ENCODE measurements at regions not wholly inside any gene's neighbourhood (a gene's known extent, or its start where the extent isn't known, plus 50 kb on each side); places are given as distances from the start of the nearest gene placed in this dataset.
"Not testable (repeated sequence)": the region's sequence is repeated elsewhere in the genome, so short reads cannot be mapped to it uniquely, and the experiment has no call there.

GRCh38 chr2:212882626-212883025, 268.8 kb downstream of the IKZF2 start:
- no peaks in the 10 kb centered on the region for H3K4me1 Mint-ChIP-seq (ENCODE audit: unreplicated experiment)

DNA sequence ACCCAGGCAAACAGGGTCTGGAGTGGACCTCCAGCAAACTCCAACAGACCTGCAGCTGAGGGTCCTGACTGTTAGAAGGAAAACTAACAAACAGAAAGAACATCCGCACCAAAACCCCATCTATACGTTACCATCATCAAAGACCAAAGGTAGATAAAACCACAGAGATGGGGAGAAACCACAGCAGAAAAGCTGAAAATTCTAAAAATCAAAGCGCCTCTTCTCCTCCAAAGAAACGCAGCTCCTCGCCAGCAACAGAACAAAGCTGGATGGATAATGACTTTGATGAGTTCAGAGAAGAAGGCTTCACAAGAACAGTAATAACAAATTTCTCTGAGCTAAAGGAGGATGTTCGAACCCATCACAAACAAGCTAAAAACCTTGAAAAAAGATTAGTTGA, 274.9 kb downstream of the IKZF2 start:
- H3K9me3 Mint-ChIP-seq (ENCODE audit: unreplicated experiment) = peaks cover 18% of the 10 kb centered on the region
- H3K27me3 Mint-ChIP-seq (ENCODE audit: unreplicated experiment) = not testable (repeated sequence)

More at GRCh38 chr2:212882626-212883025, 268.8 kb downstream of the IKZF2 start:
- no peak overlapping the region for H3K4me3 Mint-ChIP-seq (ENCODE audit: unreplicated experiment)
- H3K9me3 Mint-ChIP-seq (ENCODE audit: unreplicated experiment) = peaks cover 28% of the 10 kb centered on the region
- peaks cover 17% of the 10 kb centered on the region for H3K36me3 Mint-ChIP-seq (ENCODE audit: unreplicated experiment)
- H3K27ac Mint-ChIP-seq (ENCODE audit: unreplicated experiment) = no peak overlapping the region
- no peak for TF ChIP-seq CTCF (IDR thresholded peaks at IDR 0.05)
- DNase-seq (ENCODE audit: extremely low spot score, unreplicated experiment) = no peak
- H3K27me3 Mint-ChIP-seq (ENCODE audit: unreplicated experiment) = no peaks in the 10 kb centered on the region

DNA sequence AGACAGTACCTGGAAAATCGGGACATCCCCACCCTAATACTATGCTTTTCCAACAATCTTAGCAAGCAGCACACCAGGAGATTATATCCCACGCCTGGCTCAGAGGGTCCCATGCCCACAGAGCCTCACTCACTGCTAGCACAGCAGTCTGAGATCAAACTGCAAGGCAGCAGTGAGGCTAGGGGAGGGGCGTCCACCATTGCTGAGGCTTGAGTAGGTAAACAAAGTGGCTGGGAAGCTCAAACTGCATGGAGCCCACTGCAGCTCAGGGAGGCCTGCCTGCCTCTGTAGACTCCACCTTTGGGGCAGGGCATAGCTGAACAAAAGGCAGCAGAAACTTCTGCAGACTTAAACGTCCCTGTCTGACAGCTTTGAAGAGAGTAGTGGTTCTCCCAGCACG, 275.5 kb downstream of the IKZF2 start:
- not testable (repeated sequence) for H3K36me3 Mint-ChIP-seq (ENCODE audit: unreplicated experiment); H3K4me3 Mint-ChIP-seq (ENCODE audit: unreplicated experiment); H3K27ac Mint-ChIP-seq (ENCODE audit: unreplicated experiment); H3K27me3 Mint-ChIP-seq (ENCODE audit: unreplicated experiment); H3K4me1 Mint-ChIP-seq (ENCODE audit: unreplicated experiment); DNase-seq (ENCODE audit: extremely low spot score, unreplicated experiment)
- H3K9me3 Mint-ChIP-seq (ENCODE audit: unreplicated experiment) = peaks cover 18% of the 10 kb centered on the region

More for the DNA sequence above, 274.9 kb downstream of the IKZF2 start:
- not testable (repeated sequence) for H3K36me3 Mint-ChIP-seq (ENCODE audit: unreplicated experiment); H3K4me3 Mint-ChIP-seq (ENCODE audit: unreplicated experiment); H3K4me1 Mint-ChIP-seq (ENCODE audit: unreplicated experiment); H3K27ac Mint-ChIP-seq (ENCODE audit: unreplicated experiment); DNase-seq (ENCODE audit: extremely low spot score, unreplicated experiment)

DNA sequence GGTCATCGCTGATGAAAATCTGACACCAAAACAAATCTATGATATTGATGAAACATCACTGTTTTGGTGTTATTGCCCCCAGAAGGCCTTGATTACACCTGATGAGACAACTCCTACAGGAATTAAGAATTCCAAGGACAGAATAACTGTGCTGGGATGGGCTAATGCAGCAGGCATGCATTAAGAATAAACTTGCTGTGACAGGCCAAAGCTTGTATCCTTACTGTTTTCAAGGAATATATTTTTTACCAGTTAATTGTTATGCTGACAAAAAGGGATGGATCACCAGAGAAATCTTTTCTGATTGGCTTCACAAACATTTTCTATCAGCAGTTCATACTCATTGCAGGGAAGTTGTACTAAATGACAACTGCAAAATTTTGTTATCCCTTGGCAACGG, 278.2 kb downstream of the IKZF2 start:
- H3K9me3 Mint-ChIP-seq (ENCODE audit: unreplicated experiment) = peaks cover 18% of the 10 kb centered on the region
- no peak for TF ChIP-seq CTCF (IDR thresholded peaks at IDR 0.05)
- no peak overlapping the region for H3K4me3 Mint-ChIP-seq (ENCODE audit: unreplicated experiment)
- H3K4me1 Mint-ChIP-seq (ENCODE audit: unreplicated experiment) = no peaks in the 10 kb centered on the region
- H3K36me3 Mint-ChIP-seq (ENCODE audit: unreplicated experiment) = peaks cover 8% of the 10 kb centered on the region
- DNase-seq (ENCODE audit: extremely low spot score, unreplicated experiment) = no peak
- no peak overlapping the region for H3K27ac Mint-ChIP-seq (ENCODE audit: unreplicated experiment)
- no peaks in the 10 kb centered on the region for H3K27me3 Mint-ChIP-seq (ENCODE audit: unreplicated experiment)

- Mint-ChIP-seq H3K4me1 (ENCODE audit: unreplicated experiment) (no peaks in the 10 kb centered on the region), H3K27ac (ENCODE audit: unreplicated experiment) (no peak overlapping the region), H3K27me3 (ENCODE audit: unreplicated experiment) (no peaks in the 10 kb centered on the region), H3K4me3 (ENCODE audit: unreplicated experiment) (no peak overlapping the region), H3K9me3 (ENCODE audit: unreplicated experiment) (peaks cover 15% of the 10 kb centered on the region), H3K36me3 (ENCODE audit: unreplicated experiment) (peaks cover 5% of the 10 kb centered on the region)
- no peak for DNase-seq (ENCODE audit: extremely low spot score, unreplicated experiment)
- no peak for TF ChIP-seq CTCF (IDR thresholded peaks at IDR 0.05)
Observed at GRCh38 chr2:212871597-212871996, 279.8 kb downstream of the IKZF2 start.

DNA sequence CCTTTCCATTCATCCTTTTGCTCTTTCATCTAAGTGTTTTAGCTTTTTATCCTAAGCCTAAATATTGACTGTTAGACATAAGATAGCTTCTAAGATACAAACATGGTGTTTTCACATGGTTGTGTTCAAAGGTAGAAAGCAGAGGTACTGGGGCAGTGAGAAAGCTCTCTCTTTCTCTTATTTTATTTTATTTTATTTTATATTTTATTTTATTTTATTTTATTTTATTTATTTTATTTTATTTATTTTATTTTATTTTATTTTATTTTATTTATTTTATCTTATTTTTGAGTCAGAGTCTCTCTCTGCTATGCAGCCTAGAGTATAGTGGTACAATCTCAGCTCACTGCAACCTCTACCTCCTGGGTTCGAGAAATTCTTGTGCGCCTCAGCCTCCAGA, 287.2 kb downstream of the IKZF2 start:
- H3K36me3 Mint-ChIP-seq (ENCODE audit: unreplicated experiment) = peaks cover 5% of the 10 kb centered on the region
- no peaks in the 10 kb centered on the region for H3K4me1 Mint-ChIP-seq (ENCODE audit: unreplicated experiment)
- H3K9me3 Mint-ChIP-seq (ENCODE audit: unreplicated experiment) = peaks cover 29% of the 10 kb centered on the region
- H3K4me3 Mint-ChIP-seq (ENCODE audit: unreplicated experiment) = no peak overlapping the region
- H3K27ac Mint-ChIP-seq (ENCODE audit: unreplicated experiment) = no peak overlapping the region
- no peak for DNase-seq (ENCODE audit: extremely low spot score, unreplicated experiment)
- TF ChIP-seq CTCF (IDR thresholded peaks at IDR 0.05) = no peak
- H3K27me3 Mint-ChIP-seq (ENCODE audit: unreplicated experiment) = no peaks in the 10 kb centered on the region
